Retinal pigment epithelial cell (primary cell): ENCODE measurements at regions not wholly inside any gene's neighbourhood (a gene's known extent, or its start where the extent isn't known, plus 50 kb on each side); places are given as distances from the start of the nearest gene placed in this dataset.
A peak's percentile ranks its signal among the peaks of the same experiment; 100 is the strongest.

Experiments
- DNase-seq: peaks from one replicate; pipeline ENCODE4 v3.0.0-alpha.2; 2010; ENCODE audit warnings: low read depth
- H3K4me3 ChIP-seq: 2 replicates; pipeline ENCODE4 v1.5.1; 2011; ENCODE audit warnings: mild to moderate bottlenecking, low read length, control low read depth, moderate library complexity
- CTCF ChIP-seq: conservative IDR thresholded peaks from 2 replicates; pipeline ENCODE4 v1.5.1; 2011; ENCODE audit warnings: low read depth, low read length, control low read depth, inconsistent platforms

- DNase-seq, result no peak
- no peak overlapping the region for H3K4me3 ChIP-seq
- no peak for TF ChIP-seq CTCF
Observed at GRCh38 chr3:88385090-88385489, 235.3 kb downstream of the C3orf38 start.

- no peak for TF ChIP-seq CTCF
- DNase-seq, result no peak
- H3K4me3 ChIP-seq, result no peak overlapping the region
Observed at GRCh38 chr3:88398581-88398980, 248.8 kb downstream of the C3orf38 start.

- no peak for TF ChIP-seq CTCF
- DNase-seq, result no peak
- H3K4me3 ChIP-seq, result no peak overlapping the region
Observed at GRCh38 chr3:88403319-88403718, 253.6 kb downstream of the C3orf38 start.

- DNase-seq, result no peak
- no peak overlapping the region for H3K4me3 ChIP-seq
- no peak for TF ChIP-seq CTCF
Observed at GRCh38 chr3:88408097-88408496, 258.3 kb downstream of the C3orf38 start.

- no peak for TF ChIP-seq CTCF
- H3K4me3 ChIP-seq, result no peak overlapping the region
- DNase-seq, result no peak
Observed at GRCh38 chr3:88408935-88409334, 259.2 kb downstream of the C3orf38 start.

GRCh38 chr3:88410259-88410658, 260.5 kb downstream of the C3orf38 start:
- H3K4me3 ChIP-seq, result no peak overlapping the region
- TF ChIP-seq CTCF, result no peak
- peak; percentile 14 for DNase-seq

- peak; percentile 16 for DNase-seq
- no peak overlapping the region for H3K4me3 ChIP-seq
- TF ChIP-seq CTCF, result no peak
Observed at GRCh38 chr3:88412346-88412745, 262.6 kb downstream of the C3orf38 start.
